ENCODE measurements at regions not wholly inside any gene's neighbourhood (a gene's known extent, or its start where the extent isn't known, plus 50 kb on each side); places are given as distances from the start of the nearest gene placed in this dataset.
"Not testable (repeated sequence)": the region's sequence is repeated elsewhere in the genome, so short reads cannot be mapped to it uniquely, and the experiment has no call there.

GRCh38 chr4:122100508-122100907, 51.6 kb upstream of the BLTP1 start:
- DNase-seq (ENCODE audit: low read depth), result no peak

DNA sequence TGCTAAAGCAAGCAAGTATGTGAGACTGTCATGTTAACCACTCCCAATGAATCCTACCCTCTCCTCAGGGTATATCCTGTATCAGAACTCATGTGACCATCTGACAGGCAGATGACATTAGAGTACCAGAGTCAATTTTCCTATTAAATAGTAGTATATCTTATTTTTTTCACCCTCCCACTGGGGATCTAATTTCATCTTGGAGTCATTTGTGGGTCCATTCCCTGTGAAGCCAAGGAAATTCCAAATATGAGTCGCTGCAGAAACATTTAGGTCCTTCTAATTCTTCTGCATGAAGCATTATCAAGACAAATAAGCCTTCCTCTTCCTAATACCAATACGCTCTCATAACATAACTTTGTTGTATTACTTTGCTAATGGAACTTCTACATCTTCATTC, 52.2 kb upstream of the BLTP1 start:
- DNase-seq (ENCODE audit: low read depth), result peak; percentile 75

DNA sequence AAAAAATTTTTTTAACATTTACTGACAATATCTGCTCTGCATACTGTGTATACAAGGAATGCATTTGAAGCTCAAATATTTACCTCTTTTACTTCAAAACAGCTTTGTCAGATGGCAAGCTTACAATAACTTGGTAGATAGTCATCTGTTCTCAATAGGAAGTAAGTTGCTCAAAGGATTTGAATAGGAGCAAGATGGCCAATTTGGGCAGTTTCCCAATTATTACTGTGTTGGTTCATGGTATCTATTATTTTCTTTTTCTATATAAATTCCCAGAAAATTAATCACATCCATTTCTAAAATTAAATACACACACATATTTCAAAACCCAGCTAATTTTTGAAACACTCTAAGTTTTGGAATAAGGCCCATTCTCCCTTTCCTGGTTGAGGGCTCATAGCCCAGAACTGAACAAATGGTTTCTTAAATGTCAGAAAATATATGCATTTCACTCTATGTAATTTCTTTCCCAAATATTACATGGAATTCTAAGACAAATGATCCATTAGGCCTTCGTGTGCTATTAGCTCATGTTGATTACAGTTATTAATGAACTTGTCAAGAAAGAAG, 60.2 kb upstream of the BLTP1 start:
- no peak for DNase-seq (ENCODE audit: low read depth)

- no peak for DNase-seq (ENCODE audit: low read depth)
Observed at GRCh38 chr4:122091397-122091796, 60.7 kb upstream of the BLTP1 start.

GRCh38 chr4:122090989-122091388, 61.1 kb upstream of the BLTP1 start:
- DNase-seq (ENCODE audit: low read depth), result no peak

DNA sequence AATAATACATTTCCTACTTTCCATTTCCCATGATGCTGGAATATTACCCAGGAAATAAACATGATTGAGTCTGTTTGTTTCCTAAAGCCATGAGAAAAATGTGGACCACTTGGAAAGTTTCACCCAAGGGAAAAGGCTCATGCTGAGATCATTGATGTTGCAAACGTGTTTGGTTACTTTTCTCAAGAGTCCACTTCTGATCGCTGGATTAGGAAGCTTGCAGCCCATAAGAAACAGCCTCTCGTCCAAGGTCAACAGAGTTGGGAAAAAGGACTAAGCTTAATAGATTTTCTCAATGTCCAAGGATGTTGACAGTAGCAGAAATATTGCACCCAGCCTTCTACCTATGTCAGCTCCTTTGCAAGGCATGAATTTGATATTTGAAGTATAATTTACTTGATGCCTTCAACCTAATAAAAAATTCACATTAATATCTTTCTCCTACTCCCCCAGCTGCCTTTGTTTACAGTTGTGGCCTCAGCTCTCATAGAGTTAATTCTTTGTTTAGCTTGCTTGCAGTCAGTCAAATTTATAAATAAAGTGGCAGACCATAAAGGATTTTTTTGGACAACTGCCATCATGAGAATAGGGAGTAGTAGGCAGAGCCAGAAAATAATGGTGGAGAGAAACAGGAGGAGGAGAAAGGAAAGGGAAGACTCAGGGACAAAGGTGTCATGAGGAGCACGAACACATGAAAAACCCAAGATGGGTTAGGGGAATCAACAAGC, 65.6 kb upstream of the BLTP1 start:
- peak; percentile 7 for DNase-seq (ENCODE audit: low read depth)

DNA sequence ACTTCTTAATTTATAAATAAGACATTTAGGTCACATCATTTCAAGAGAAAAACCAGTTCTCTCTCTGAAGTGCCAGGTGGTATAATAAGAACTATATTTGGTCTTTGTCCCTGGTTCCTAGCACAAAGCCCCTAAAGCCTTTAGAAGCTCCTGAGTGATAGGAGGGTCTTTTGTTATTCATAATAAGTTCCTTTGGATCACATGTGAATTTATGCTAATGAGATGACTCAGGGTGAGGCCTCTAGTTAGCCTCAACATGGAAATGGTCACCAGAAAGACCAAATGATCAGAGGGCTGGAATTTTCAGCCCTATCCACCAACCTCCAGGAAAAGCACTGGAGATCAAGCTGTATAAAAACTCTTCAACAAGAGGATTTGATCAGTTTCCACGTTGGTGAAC, 68.1 kb upstream of the BLTP1 start:
- no peak for DNase-seq (ENCODE audit: low read depth)

DNA sequence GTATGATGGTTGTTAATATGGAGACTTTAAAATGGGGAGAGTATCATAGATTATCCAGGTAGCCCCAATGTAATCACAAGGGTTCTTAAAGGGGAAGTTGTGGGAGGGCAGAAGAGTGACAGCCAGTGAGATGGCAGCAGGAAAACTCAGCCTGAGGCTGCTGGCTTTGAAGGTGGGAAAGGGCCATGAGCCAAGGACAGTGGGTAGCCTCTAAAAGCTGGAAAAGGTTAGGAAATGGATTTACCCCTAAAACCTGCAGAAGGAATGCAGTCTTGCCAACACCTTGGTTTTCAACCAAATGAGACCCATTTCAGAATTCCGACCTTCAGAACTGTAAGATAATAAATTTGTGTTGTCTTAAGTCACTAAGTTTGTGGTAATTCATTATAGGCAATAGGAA, 68.8 kb upstream of the BLTP1 start:
- no peak for DNase-seq (ENCODE audit: low read depth)

DNA sequence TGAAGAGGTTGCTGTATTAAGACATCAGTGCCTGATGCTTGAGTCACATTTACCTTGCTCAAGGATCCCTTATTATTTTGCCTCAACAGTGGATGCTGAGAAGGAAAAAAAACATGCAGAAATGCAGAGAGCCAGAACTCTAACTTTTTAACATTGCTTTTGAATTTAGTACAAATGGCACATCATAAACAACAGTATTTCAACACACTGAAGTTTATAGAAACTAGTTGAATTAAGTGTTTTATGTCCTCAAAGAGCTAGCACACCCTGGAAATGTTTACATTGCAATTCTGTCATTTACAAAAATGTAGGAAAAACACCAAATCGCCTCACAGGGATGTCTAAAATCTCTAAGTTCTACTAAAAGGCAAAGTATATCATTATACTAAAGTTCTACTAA, 69.5 kb upstream of the BLTP1 start:
- DNase-seq (ENCODE audit: low read depth), result no peak

- DNase-seq (ENCODE audit: low read depth), result not testable (repeated sequence)
Observed at GRCh38 chr4:122077653-122078052, 74.5 kb upstream of the BLTP1 start.

GRCh38 chr4:122076835-122077234, 75.3 kb upstream of the BLTP1 start:
- DNase-seq (ENCODE audit: low read depth), result not testable (repeated sequence)

GRCh38 chr4:122073615-122074014, 78.5 kb upstream of the BLTP1 start:
- DNase-seq (ENCODE audit: low read depth), result no peak

DNA sequence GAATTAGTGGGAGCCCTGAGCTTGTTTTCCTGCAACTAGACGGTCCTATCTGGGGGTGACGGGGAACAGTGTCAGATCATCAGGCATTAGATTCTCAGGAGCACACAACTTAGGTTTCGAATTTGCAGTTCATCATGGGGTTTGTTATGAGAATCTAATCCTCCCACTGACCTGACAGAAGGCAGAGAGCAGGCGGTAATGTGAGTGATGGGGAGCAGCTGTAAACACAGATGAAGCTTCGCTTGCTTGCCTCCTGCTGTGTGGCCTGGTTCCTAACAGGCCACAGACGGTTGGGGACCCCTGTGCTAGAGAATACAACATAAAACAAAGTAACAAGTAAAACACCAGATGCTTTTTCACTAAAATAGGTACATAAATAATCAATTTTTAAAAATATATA, 86.2 kb upstream of the BLTP1 start:
- no peak for DNase-seq (ENCODE audit: low read depth)

DNA sequence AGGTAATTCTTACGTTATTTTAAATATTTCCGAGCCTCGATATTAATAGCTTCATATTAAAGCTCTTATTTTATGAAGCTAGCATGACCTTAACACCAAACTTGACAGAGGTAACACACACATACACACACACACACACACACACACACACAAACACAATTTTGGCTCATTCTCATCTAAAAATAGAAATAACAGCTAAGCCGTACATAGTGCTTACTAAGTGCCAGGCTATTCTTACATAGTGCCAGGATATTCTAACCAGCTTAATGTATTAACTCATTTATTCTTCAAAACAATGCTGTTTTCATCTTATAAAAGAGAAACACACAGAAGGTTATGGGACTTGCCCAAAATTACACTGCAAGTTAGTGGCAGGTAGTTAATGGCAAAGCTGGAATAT, 87.0 kb upstream of the BLTP1 start:
- no peak for DNase-seq (ENCODE audit: low read depth)

GRCh38 chr4:122053186-122053585, 98.9 kb upstream of the BLTP1 start:
- DNase-seq (ENCODE audit: low read depth), result no peak

DNA sequence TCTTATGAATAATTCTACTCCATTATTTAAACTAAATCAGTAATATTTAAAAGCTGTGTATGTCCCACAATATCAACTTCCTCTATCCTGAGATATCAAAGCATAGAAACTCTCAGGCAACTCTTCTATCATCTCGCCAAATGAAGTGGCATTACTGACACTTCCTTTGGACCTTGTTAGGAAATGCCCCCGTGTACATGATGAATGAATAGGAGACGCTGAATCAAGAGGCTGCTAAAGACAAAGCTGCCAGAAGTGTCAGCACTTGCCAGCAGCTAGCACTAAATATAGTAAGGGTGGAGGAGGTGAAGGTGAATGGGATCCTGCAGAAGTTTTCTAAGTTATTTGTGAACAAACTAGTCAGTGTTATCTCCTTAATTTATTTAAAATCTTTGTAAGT, 99.5 kb upstream of the BLTP1 start:
- no peak for DNase-seq (ENCODE audit: low read depth)

- DNase-seq (ENCODE audit: low read depth), result peak; percentile 18
Observed at GRCh38 chr4:122050841-122051240, 99.0 kb upstream of the TRPC3 start.

- DNase-seq (ENCODE audit: low read depth), result no peak
Observed at GRCh38 chr4:122047456-122048425, 95.9 kb upstream of the TRPC3 start.

- no peak for DNase-seq (ENCODE audit: low read depth)
Observed at GRCh38 chr4:122046255-122046654, 94.4 kb upstream of the TRPC3 start.

- peak; percentile 99 for DNase-seq (ENCODE audit: low read depth)
Observed at GRCh38 chr4:122045533-122045932, 93.7 kb upstream of the TRPC3 start.

DNA sequence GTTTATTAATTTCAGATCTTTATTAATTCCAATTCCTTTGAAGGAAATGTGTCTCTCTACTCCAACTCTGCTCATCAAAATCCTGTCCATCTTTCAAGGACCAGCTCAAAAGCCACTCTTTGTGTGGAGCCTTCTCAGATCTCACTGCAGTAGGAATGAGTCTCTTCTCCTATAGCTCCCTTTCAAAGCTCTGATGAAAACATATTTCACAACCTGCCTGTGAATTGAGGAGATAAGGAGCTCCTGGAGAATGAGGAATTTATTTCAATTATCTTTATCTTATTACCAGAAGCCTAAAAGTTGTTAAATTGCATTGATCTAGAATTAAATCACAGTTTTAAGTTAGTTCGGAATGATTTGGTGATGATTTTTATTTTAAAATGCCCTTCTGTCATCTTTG, 92.6 kb upstream of the TRPC3 start:
- peak; percentile 1 for DNase-seq (ENCODE audit: low read depth)

- DNase-seq (ENCODE audit: low read depth), result no peak
Observed at GRCh38 chr4:122041312-122041711, 89.5 kb upstream of the TRPC3 start.

- peak; percentile 4 for DNase-seq (ENCODE audit: low read depth)
Observed at GRCh38 chr4:122038896-122039295, 87.0 kb upstream of the TRPC3 start.

All from M059J (cell line).